GM10248 (cell line): ENCODE measurements at regions not wholly inside any gene's neighbourhood (a gene's known extent, or its start where the extent isn't known, plus 50 kb on each side); places are given as distances from the start of the nearest gene placed in this dataset.

Experiments
- CTCF ChIA-PET: fragments of 300-600 bp; sonication (Branson Sonifier 250); formaldehyde crosslinking; extraction: SDS; loops from one replicate; lab custom pipeline; 2021; ENCODE audit warnings: antibody characterized with exemption; lab: Yijun Ruan, JAX
- POLR2A ChIA-PET: fragments of 350-650 bp; sonication (Branson Sonifier 250); formaldehyde crosslinking; extraction: SDS; loops from one replicate; lab custom pipeline; 2020; ENCODE audit warnings: antibody characterized with exemption; lab: Yijun Ruan, JAX
- DNase-seq: peaks from one replicate; pipeline ENCODE4 v3.0.0; 2012; ENCODE audit errors: extremely low spot score
- TF ChIP-seq, protein P1 (sequence below): IDR thresholded peaks from 2 replicates; pipeline ENCODE4 v1.5.1; 2012; ENCODE audit warnings: mild to moderate bottlenecking, low read depth; ENCODE audit errors: extremely low read depth, missing control alignments, control extremely low read depth

DNA sequence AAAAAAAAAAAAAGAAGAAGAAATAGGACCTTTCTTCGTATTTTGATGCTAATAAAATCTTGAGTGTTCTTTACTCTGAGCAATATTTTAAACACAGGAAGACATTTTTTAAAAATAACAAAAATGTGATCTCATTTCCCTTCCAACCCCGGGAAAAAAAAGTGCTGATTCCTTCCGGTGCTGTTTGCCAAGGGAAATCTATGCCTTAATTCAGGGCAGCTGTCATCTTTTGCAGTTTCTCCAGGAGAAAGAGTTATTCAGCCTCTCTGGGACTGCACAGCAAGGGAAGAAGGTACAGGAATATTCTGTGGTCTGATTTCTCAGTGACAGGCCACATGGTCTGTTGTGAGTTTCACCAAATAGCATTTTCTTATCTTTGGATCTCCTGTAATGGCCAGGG lies 291.9 kb upstream of the IRX1 start:
- ChIA-PET POLR2A (no interaction called here), CTCF (no interaction called here)
- no peak for DNase-seq
- TF ChIP-seq, protein P1, sequence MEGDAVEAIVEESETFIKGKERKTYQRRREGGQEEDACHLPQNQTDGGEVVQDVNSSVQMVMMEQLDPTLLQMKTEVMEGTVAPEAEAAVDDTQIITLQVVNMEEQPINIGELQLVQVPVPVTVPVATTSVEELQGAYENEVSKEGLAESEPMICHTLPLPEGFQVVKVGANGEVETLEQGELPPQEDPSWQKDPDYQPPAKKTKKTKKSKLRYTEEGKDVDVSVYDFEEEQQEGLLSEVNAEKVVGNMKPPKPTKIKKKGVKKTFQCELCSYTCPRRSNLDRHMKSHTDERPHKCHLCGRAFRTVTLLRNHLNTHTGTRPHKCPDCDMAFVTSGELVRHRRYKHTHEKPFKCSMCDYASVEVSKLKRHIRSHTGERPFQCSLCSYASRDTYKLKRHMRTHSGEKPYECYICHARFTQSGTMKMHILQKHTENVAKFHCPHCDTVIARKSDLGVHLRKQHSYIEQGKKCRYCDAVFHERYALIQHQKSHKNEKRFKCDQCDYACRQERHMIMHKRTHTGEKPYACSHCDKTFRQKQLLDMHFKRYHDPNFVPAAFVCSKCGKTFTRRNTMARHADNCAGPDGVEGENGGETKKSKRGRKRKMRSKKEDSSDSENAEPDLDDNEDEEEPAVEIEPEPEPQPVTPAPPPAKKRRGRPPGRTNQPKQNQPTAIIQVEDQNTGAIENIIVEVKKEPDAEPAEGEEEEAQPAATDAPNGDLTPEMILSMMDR, result no peak

DNA sequence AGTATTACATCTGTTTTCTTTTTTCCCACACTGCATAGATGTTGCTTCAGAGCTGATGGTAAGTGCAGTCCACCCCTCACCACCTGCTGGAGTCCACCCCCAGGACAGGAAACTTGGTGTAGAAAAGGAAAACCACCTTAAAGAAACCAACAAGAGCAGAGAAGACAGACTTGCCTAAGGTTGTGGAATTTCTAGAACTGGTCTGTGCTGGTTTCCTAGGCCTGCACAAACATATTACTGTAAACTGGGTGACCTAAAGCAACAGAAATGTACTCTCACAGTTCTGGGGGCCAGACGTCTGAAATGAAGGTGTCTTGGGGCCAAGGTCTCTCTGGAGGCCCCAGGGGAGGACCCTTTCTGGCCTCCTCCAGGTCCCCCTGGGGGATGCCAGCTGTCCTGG lies 293.4 kb upstream of the IRX1 start:
- DNase-seq, result no peak
- ChIA-PET CTCF (no interaction called here), POLR2A (no interaction called here)
- TF ChIP-seq, protein P1, result no peak

DNA sequence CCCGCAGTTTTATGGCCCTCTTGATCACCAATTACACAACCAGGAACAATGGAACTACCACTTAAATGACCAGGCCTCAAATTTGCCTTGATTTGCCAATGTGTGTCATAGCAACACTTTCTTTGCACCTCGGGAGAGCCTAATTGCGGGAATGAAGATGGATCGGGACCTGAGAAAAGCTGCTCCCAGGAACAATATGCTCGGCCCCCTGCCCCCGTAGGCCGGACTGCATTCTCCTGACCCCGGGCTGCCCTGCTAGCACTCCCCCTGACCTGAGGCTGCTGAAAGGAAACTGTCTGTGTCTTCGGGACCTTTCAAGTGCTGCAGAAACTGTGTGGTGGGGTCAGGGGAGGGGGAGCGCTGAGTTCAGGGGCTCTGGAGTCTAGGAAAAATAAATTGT lies 294.3 kb upstream of the IRX1 start:
- DNase-seq, result no peak
- TF ChIP-seq, protein P1, result no peak
- POLR2A ChIA-PET, result no interaction called here
- CTCF ChIA-PET, result no interaction called here

DNA sequence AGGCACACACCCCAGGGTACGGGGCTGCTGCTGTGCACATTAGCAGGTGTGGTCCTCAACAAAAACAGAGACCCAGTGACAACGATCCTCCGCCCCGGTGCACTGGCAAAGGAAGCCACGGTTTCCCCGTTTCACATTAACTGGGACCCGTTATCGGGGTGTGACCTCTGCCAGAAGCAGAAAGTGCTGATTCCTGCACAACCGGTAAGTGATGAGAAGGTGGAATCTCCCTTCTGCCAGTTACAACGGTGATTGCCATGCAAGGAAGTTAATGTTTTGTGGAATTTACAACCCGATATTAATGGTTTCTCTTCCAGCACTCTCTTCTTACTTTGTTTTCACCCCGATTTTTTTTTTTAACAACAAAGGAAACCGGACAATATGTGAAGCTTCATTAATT lies 294.9 kb upstream of the IRX1 start:
- CTCF ChIA-PET, result no interaction called here

DNA sequence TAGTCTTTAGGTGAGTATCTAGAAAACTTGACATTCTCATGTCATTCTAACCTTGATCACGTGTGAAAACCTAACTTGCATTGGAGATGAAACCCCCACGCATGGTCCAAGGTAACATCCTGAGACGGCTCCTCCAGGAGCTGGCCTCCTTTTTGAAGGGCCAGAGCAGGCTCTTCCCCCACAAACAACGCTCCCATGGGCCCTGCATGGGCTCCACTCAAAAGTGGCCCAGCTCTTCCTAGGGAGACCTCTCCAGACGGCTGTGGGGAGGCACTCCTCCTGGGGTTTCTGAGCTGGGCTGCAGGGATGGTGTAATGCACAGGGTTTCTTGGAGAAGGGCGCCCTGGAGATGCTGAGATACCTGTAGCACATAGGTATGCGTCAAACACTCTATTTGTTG lies 296.2 kb upstream of the IRX1 start:
- POLR2A ChIA-PET, result no interaction called here
- CTCF ChIA-PET, result interaction anchor here (2.4 kb wide), 1 partner anchor 10 kb away, joined by 8 read pairs; no protein-coding TSS in a partner anchor
- TF ChIP-seq, protein P1, result no peak
- DNase-seq, result no peak

More for the DNA sequence above, 294.9 kb upstream of the IRX1 start:
- DNase-seq, result no peak
- TF ChIP-seq, protein P1, result no peak
- POLR2A ChIA-PET, result no interaction called here

DNA sequence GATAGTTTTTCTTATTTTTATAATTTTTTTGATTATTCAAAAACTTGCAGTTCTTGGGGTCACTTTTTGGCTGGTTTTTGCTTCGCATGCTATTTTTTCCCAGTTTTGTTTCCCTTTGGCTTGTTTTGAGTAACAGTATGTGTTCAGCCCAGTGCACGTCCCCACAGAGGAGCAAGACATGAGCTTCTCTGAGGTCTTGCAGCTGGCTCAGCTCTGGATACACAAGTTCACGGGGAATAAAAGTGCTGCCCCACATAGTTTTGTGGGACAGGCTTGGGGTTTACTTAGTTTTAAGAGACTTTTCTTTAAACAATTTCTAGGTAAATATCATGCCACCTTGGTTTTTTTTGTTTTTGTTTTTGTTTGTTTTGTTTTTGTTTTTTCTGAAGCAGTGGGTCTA lies 297.8 kb upstream of the IRX1 start:
- ChIA-PET CTCF (interaction anchor here (2.4 kb wide), 1 partner anchor 12 kb away, joined by 8 read pairs; no protein-coding TSS in a partner anchor), POLR2A (no interaction called here)
- no peak for DNase-seq
- TF ChIP-seq, protein P1, result no peak

DNA sequence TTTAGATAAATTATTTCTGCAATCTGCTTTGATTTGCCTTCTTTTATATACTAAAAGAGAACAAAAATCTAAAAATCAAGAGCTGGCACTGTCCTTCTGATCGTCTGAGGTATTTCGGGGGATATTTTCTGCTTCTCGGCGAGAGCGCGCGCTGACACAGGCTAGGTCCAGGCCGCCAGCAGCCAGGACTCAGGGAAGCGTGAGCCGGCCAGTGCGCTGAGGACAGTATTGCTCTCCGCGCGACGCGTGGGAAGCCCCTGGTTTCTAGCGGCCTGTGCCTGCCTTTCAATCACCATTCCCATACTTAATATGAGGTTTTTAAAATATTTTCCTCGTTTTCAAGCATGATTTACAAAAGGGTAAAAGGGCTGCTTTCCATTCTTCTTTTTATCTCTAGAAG lies 307.3 kb upstream of the IRX1 start:
- ChIA-PET POLR2A (no interaction called here), CTCF (no interaction called here)
- no peak for DNase-seq
- TF ChIP-seq, protein P1, result no peak
